ENCODE measurements at regions not wholly inside any gene's neighbourhood (a gene's known extent, or its start where the extent isn't known, plus 50 kb on each side); places are given as distances from the start of the nearest gene placed in this dataset.

GRCh38 chr2:145548479-145548878, 1028.6 kb upstream of the ZEB2 start:
- TF ChIP-seq ARNTL (CRISPR knock-in tag; IDR thresholded peaks at IDR 0.05; ENCODE audit: borderline replicate concordance, low read depth) (no peak), POU6F1 (CRISPR knock-in tag; IDR thresholded peaks at IDR 0.05; ENCODE audit: borderline replicate concordance, low read depth) (no peak), ZFP30 (CRISPR knock-in tag; IDR thresholded peaks at IDR 0.05) (no peak), ZNF70 (CRISPR knock-in tag; IDR thresholded peaks at IDR 0.05) (no peak), ZFP3 (CRISPR knock-in tag; IDR thresholded peaks at IDR 0.05) (no peak)
